ENCODE measurements at regions not wholly inside any gene's neighbourhood (a gene's known extent, or its start where the extent isn't known, plus 50 kb on each side); places are given as distances from the start of the nearest gene placed in this dataset.

GRCh38 chr5:93299681-93300308 lies 281.2 kb downstream of the NR2F1-AS1 start:
- no peaks in the 10 kb centered on the region for H3K9me2 ChIP-seq (ENCODE audit: low read depth, low read length)
- no peak overlapping the region for H3K9ac ChIP-seq (ENCODE audit: low read length)
- no peak overlapping the region for H2AFZ ChIP-seq (ENCODE audit: low read length)
- no peaks in the 10 kb centered on the region for H3F3A ChIP-seq (ENCODE audit: insufficient read depth, low read length)
- no peak overlapping the region for H3K4me2 ChIP-seq (ENCODE audit: low read length)
- no peaks in the 10 kb centered on the region for H3K27me3 ChIP-seq (ENCODE audit: insufficient read depth, low read length)
- H4K20me1 ChIP-seq (ENCODE audit: insufficient read depth, low read length) = no peaks in the 10 kb centered on the region
- TF ChIP-seq EZH2 (IDR thresholded peaks at IDR 0.05; ENCODE audit: borderline replicate concordance, low read length) = no peak
- TF ChIP-seq, protein P1, sequence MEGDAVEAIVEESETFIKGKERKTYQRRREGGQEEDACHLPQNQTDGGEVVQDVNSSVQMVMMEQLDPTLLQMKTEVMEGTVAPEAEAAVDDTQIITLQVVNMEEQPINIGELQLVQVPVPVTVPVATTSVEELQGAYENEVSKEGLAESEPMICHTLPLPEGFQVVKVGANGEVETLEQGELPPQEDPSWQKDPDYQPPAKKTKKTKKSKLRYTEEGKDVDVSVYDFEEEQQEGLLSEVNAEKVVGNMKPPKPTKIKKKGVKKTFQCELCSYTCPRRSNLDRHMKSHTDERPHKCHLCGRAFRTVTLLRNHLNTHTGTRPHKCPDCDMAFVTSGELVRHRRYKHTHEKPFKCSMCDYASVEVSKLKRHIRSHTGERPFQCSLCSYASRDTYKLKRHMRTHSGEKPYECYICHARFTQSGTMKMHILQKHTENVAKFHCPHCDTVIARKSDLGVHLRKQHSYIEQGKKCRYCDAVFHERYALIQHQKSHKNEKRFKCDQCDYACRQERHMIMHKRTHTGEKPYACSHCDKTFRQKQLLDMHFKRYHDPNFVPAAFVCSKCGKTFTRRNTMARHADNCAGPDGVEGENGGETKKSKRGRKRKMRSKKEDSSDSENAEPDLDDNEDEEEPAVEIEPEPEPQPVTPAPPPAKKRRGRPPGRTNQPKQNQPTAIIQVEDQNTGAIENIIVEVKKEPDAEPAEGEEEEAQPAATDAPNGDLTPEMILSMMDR (IDR thresholded peaks at IDR 0.05; ENCODE audit: low read length) = no peak
- no peaks in the 10 kb centered on the region for H3K9me3 ChIP-seq (ENCODE audit: low read length)
- H3K79me2 ChIP-seq (ENCODE audit: insufficient read depth, low read length) = no peaks in the 10 kb centered on the region
- no peaks in the 10 kb centered on the region for H3K36me3 ChIP-seq (ENCODE audit: insufficient read depth, low read length)
- no peak overlapping the region for H3K4me3 ChIP-seq (ENCODE audit: low read depth, low read length, poor library complexity, severe bottlenecking)
- no peaks in the 10 kb centered on the region for H3K4me1 ChIP-seq (ENCODE audit: insufficient read depth, low read length, severe bottlenecking)
- H3K27ac ChIP-seq (ENCODE audit: low read depth, low read length, poor library complexity, severe bottlenecking) = no peak overlapping the region

- TF ChIP-seq, protein P1 (IDR thresholded peaks at IDR 0.05; ENCODE audit: low read length) = no peak
- TF ChIP-seq EZH2 (IDR thresholded peaks at IDR 0.05; ENCODE audit: borderline replicate concordance, low read length) = no peak
- H2AFZ ChIP-seq (ENCODE audit: low read length) = no peak overlapping the region
- no peaks in the 10 kb centered on the region for H3K9me2 ChIP-seq (ENCODE audit: low read depth, low read length)
- H3K4me1 ChIP-seq (ENCODE audit: insufficient read depth, low read length, severe bottlenecking) = no peaks in the 10 kb centered on the region
- H3F3A ChIP-seq (ENCODE audit: insufficient read depth, low read length) = no peaks in the 10 kb centered on the region
- no peaks in the 10 kb centered on the region for H3K27me3 ChIP-seq (ENCODE audit: insufficient read depth, low read length)
- H3K4me2 ChIP-seq (ENCODE audit: low read length) = no peak overlapping the region
- no peaks in the 10 kb centered on the region for H3K36me3 ChIP-seq (ENCODE audit: insufficient read depth, low read length)
- H3K9ac ChIP-seq (ENCODE audit: low read length) = no peak overlapping the region
- H3K79me2 ChIP-seq (ENCODE audit: insufficient read depth, low read length) = no peaks in the 10 kb centered on the region
- no peak overlapping the region for H3K4me3 ChIP-seq (ENCODE audit: low read depth, low read length, poor library complexity, severe bottlenecking)
- H3K27ac ChIP-seq (ENCODE audit: low read depth, low read length, poor library complexity, severe bottlenecking) = no peak overlapping the region
- no peaks in the 10 kb centered on the region for H4K20me1 ChIP-seq (ENCODE audit: insufficient read depth, low read length)
- no peaks in the 10 kb centered on the region for H3K9me3 ChIP-seq (ENCODE audit: low read length)
Observed at GRCh38 chr5:93297116-93297515, 283.9 kb downstream of the NR2F1-AS1 start.

GRCh38 chr5:93296338-93296737 lies 284.7 kb downstream of the NR2F1-AS1 start:
- no peak overlapping the region for H3K27ac ChIP-seq (ENCODE audit: low read depth, low read length, poor library complexity, severe bottlenecking)
- no peaks in the 10 kb centered on the region for H3K4me1 ChIP-seq (ENCODE audit: insufficient read depth, low read length, severe bottlenecking)
- TF ChIP-seq, protein P1 (IDR thresholded peaks at IDR 0.05; ENCODE audit: low read length) = no peak
- TF ChIP-seq EZH2 (IDR thresholded peaks at IDR 0.05; ENCODE audit: borderline replicate concordance, low read length) = no peak
- no peaks in the 10 kb centered on the region for H3K9me2 ChIP-seq (ENCODE audit: low read depth, low read length)
- no peaks in the 10 kb centered on the region for H4K20me1 ChIP-seq (ENCODE audit: insufficient read depth, low read length)
- no peaks in the 10 kb centered on the region for H3K27me3 ChIP-seq (ENCODE audit: insufficient read depth, low read length)
- no peaks in the 10 kb centered on the region for H3K9me3 ChIP-seq (ENCODE audit: low read length)
- no peaks in the 10 kb centered on the region for H3F3A ChIP-seq (ENCODE audit: insufficient read depth, low read length)
- H3K79me2 ChIP-seq (ENCODE audit: insufficient read depth, low read length) = no peaks in the 10 kb centered on the region
- H3K4me2 ChIP-seq (ENCODE audit: low read length) = no peak overlapping the region
- no peak overlapping the region for H2AFZ ChIP-seq (ENCODE audit: low read length)
- no peaks in the 10 kb centered on the region for H3K36me3 ChIP-seq (ENCODE audit: insufficient read depth, low read length)
- no peak overlapping the region for H3K4me3 ChIP-seq (ENCODE audit: low read depth, low read length, poor library complexity, severe bottlenecking)
- no peak overlapping the region for H3K9ac ChIP-seq (ENCODE audit: low read length)

Measured in OCI-LY1 (cell line).